ENCODE measurements at regions not wholly inside any gene's neighbourhood (a gene's known extent, or its start where the extent isn't known, plus 50 kb on each side); places are given as distances from the start of the nearest gene placed in this dataset.

- CTCF ChIA-PET: no interaction called here
- DNase-seq (ENCODE audit: extremely low spot score): no peak
- POLR2A ChIA-PET: no interaction called here
- TF ChIP-seq FOXK2 (IDR thresholded peaks at IDR 0.05) (no peak), SUZ12 (IDR thresholded peaks at IDR 0.05) (no peak), LEF1 (IDR thresholded peaks at IDR 0.05; ENCODE audit: borderline replicate concordance) (no peak), ZNF384 (IDR thresholded peaks at IDR 0.05) (no peak), NFRKB (IDR thresholded peaks at IDR 0.05) (no peak), TARDBP (IDR thresholded peaks at IDR 0.05) (no peak), FOXA1 (IDR thresholded peaks at IDR 0.05) (no peak), ARNT (IDR thresholded peaks at IDR 0.05) (no peak), SP1 (IDR thresholded peaks at IDR 0.05) (no peak), L3MBTL2 (conservative IDR thresholded peaks at IDR 0.05) (no peak), PKNOX1 (IDR thresholded peaks at IDR 0.05) (no peak), ELF4 (IDR thresholded peaks at IDR 0.05) (no peak), FOXM1 (IDR thresholded peaks at IDR 0.05; ENCODE audit: borderline replicate concordance) (no peak), HDGF (IDR thresholded peaks at IDR 0.05; ENCODE audit: borderline replicate concordance) (no peak), BHLHE40 (IDR thresholded peaks at IDR 0.05; ENCODE audit: borderline replicate concordance) (no peak), CTBP1 (IDR thresholded peaks at IDR 0.05; ENCODE audit: borderline replicate concordance) (no peak)
These were observed 58.6 kb upstream of the MPEG1 start for GRCh38 chr11:59271247-59271755.

- ChIA-PET CTCF (no interaction called here), POLR2A (no interaction called here)
- TF ChIP-seq NFRKB (IDR thresholded peaks at IDR 0.05) (no peak), SP1 (IDR thresholded peaks at IDR 0.05) (no peak), TARDBP (IDR thresholded peaks at IDR 0.05) (no peak), L3MBTL2 (conservative IDR thresholded peaks at IDR 0.05) (no peak), ELF4 (IDR thresholded peaks at IDR 0.05) (no peak), FOXM1 (IDR thresholded peaks at IDR 0.05; ENCODE audit: borderline replicate concordance) (no peak)
- no peak for DNase-seq (ENCODE audit: extremely low spot score)
These were observed 55.2 kb upstream of the MPEG1 start for GRCh38 chr11:59267736-59268475.

- TF ChIP-seq LEF1 (IDR thresholded peaks at IDR 0.05; ENCODE audit: borderline replicate concordance) (no peak), ZNF384 (IDR thresholded peaks at IDR 0.05) (no peak), CTBP1 (IDR thresholded peaks at IDR 0.05; ENCODE audit: borderline replicate concordance) (no peak), PKNOX1 (IDR thresholded peaks at IDR 0.05) (no peak), L3MBTL2 (conservative IDR thresholded peaks at IDR 0.05) (no peak), TARDBP (IDR thresholded peaks at IDR 0.05) (no peak)
- CTCF ChIA-PET: no interaction called here
- POLR2A ChIA-PET: no interaction called here
- no peak for DNase-seq (ENCODE audit: extremely low spot score)
These were observed 54.5 kb upstream of the MPEG1 start for GRCh38 chr11:59267196-59267595.

GRCh38 chr11:59266491-59266890 lies 53.8 kb upstream of the MPEG1 start:
- TF ChIP-seq TARDBP (IDR thresholded peaks at IDR 0.05) (no peak), ARNT (IDR thresholded peaks at IDR 0.05) (no peak), FOXA1 (IDR thresholded peaks at IDR 0.05) (no peak), LEF1 (IDR thresholded peaks at IDR 0.05; ENCODE audit: borderline replicate concordance) (no peak), SUZ12 (IDR thresholded peaks at IDR 0.05) (no peak), PKNOX1 (IDR thresholded peaks at IDR 0.05) (no peak), FOXK2 (IDR thresholded peaks at IDR 0.05) (no peak), NFRKB (IDR thresholded peaks at IDR 0.05) (no peak), HDGF (IDR thresholded peaks at IDR 0.05; ENCODE audit: borderline replicate concordance) (no peak), FOXM1 (IDR thresholded peaks at IDR 0.05; ENCODE audit: borderline replicate concordance) (no peak), CTBP1 (IDR thresholded peaks at IDR 0.05; ENCODE audit: borderline replicate concordance) (no peak), L3MBTL2 (conservative IDR thresholded peaks at IDR 0.05) (no peak), ELF4 (IDR thresholded peaks at IDR 0.05) (no peak), BHLHE40 (IDR thresholded peaks at IDR 0.05; ENCODE audit: borderline replicate concordance) (no peak), SP1 (IDR thresholded peaks at IDR 0.05) (no peak), ZNF384 (IDR thresholded peaks at IDR 0.05) (no peak)
- DNase-seq (ENCODE audit: extremely low spot score): no peak
- POLR2A ChIA-PET: no interaction called here
- CTCF ChIA-PET: no interaction called here

GRCh38 chr11:59265735-59266134 lies 53.0 kb upstream of the MPEG1 start:
- no peak for TF ChIP-seq HDGF (IDR thresholded peaks at IDR 0.05; ENCODE audit: borderline replicate concordance)
- ChIA-PET CTCF (no interaction called here), POLR2A (no interaction called here)
- DNase-seq (ENCODE audit: extremely low spot score): no peak

GRCh38 chr11:59264736-59265135 lies 52.0 kb upstream of the MPEG1 start:
- POLR2A ChIA-PET: no interaction called here
- DNase-seq (ENCODE audit: extremely low spot score): no peak
- CTCF ChIA-PET: no interaction called here

More at GRCh38 chr11:59264736-59265135, 52.0 kb upstream of the MPEG1 start:
- TF ChIP-seq SP1 (IDR thresholded peaks at IDR 0.05) (no peak), PKNOX1 (IDR thresholded peaks at IDR 0.05) (no peak), ARNT (IDR thresholded peaks at IDR 0.05) (no peak), L3MBTL2 (conservative IDR thresholded peaks at IDR 0.05) (no peak), FOXA1 (IDR thresholded peaks at IDR 0.05) (no peak), ELF4 (IDR thresholded peaks at IDR 0.05) (no peak), CTBP1 (IDR thresholded peaks at IDR 0.05; ENCODE audit: borderline replicate concordance) (no peak), LEF1 (IDR thresholded peaks at IDR 0.05; ENCODE audit: borderline replicate concordance) (no peak), FOXM1 (IDR thresholded peaks at IDR 0.05; ENCODE audit: borderline replicate concordance) (no peak), BHLHE40 (IDR thresholded peaks at IDR 0.05; ENCODE audit: borderline replicate concordance) (no peak), HDGF (IDR thresholded peaks at IDR 0.05; ENCODE audit: borderline replicate concordance) (no peak), ZNF384 (IDR thresholded peaks at IDR 0.05) (no peak), SUZ12 (IDR thresholded peaks at IDR 0.05) (no peak)
